HT1080 (cell line): ENCODE measurements at regions not wholly inside any gene's neighbourhood (a gene's known extent, or its start where the extent isn't known, plus 50 kb on each side); places are given as distances from the start of the nearest gene placed in this dataset.

Experiments used
- DNase-seq: peaks from one replicate; pipeline ENCODE4 v3.0.0-alpha.2; 2015; ENCODE audit warnings: low read depth

- DNase-seq: no peak
Observed at GRCh38 chr3:162117961-162118360, 621.4 kb downstream of the OTOL1 start.

GRCh38 chr3:162119651-162120050 is 623.0 kb downstream of the OTOL1 start:
- no peak for DNase-seq

GRCh38 chr3:162122405-162122804 is 625.8 kb downstream of the OTOL1 start:
- no peak for DNase-seq

- no peak for DNase-seq
Observed at GRCh38 chr3:162125790-162126189, 629.2 kb downstream of the OTOL1 start.

- DNase-seq: no peak
Observed at GRCh38 chr3:162130582-162130981, 634.0 kb downstream of the OTOL1 start.

GRCh38 chr3:162132981-162133380 is 636.4 kb downstream of the OTOL1 start:
- no peak for DNase-seq

GRCh38 chr3:162134571-162134970 is 638.0 kb downstream of the OTOL1 start:
- peak; percentile 19 for DNase-seq

- no peak for DNase-seq
Observed at GRCh38 chr3:162136136-162136535, 639.5 kb downstream of the OTOL1 start.

GRCh38 chr3:162138509-162138908 is 641.9 kb downstream of the OTOL1 start:
- no peak for DNase-seq

- DNase-seq: no peak
Observed at GRCh38 chr3:162139841-162140240, 643.2 kb downstream of the OTOL1 start.

GRCh38 chr3:162141272-162141791 is 644.7 kb downstream of the OTOL1 start:
- peak; percentile 54 for DNase-seq

GRCh38 chr3:162142511-162142910 is 645.9 kb downstream of the OTOL1 start:
- DNase-seq: peak; percentile 36

GRCh38 chr3:162143180-162143579 is 646.6 kb downstream of the OTOL1 start:
- no peak for DNase-seq

- no peak for DNase-seq
Observed at GRCh38 chr3:162147996-162148395, 651.4 kb downstream of the OTOL1 start.

GRCh38 chr3:162150790-162151189 is 654.2 kb downstream of the OTOL1 start:
- no peak for DNase-seq

- no peak for DNase-seq
Observed at GRCh38 chr3:162152636-162153035, 656.0 kb downstream of the OTOL1 start.

GRCh38 chr3:162161595-162161994 is 665.0 kb downstream of the OTOL1 start:
- no peak for DNase-seq

GRCh38 chr3:162165346-162165745 is 668.7 kb downstream of the OTOL1 start:
- DNase-seq: no peak

GRCh38 chr3:162166543-162166942 is 669.9 kb downstream of the OTOL1 start:
- DNase-seq: no peak

- DNase-seq: no peak
Observed at GRCh38 chr3:162168715-162169114, 672.1 kb downstream of the OTOL1 start.

- peak; percentile 72 for DNase-seq
Observed at GRCh38 chr3:162170581-162170980, 674.0 kb downstream of the OTOL1 start.

GRCh38 chr3:162171970-162172369 is 675.4 kb downstream of the OTOL1 start:
- peak; percentile 42 for DNase-seq

- DNase-seq: no peak
Observed at GRCh38 chr3:162175145-162175544, 678.5 kb downstream of the OTOL1 start.

GRCh38 chr3:162175878-162176277 is 679.3 kb downstream of the OTOL1 start:
- DNase-seq: no peak
